ENCODE measurements at regions not wholly inside any gene's neighbourhood (a gene's known extent, or its start where the extent isn't known, plus 50 kb on each side); places are given as distances from the start of the nearest gene placed in this dataset.

GRCh38 chr5:168048486-168048885 is 243.0 kb upstream of the WWC1 start:
- DNase-seq: no peak

GRCh38 chr5:168052686-168053085 is 238.8 kb upstream of the WWC1 start:
- no peak for DNase-seq

GRCh38 chr5:168054091-168054490 is 237.4 kb upstream of the WWC1 start:
- no peak for DNase-seq

DNA sequence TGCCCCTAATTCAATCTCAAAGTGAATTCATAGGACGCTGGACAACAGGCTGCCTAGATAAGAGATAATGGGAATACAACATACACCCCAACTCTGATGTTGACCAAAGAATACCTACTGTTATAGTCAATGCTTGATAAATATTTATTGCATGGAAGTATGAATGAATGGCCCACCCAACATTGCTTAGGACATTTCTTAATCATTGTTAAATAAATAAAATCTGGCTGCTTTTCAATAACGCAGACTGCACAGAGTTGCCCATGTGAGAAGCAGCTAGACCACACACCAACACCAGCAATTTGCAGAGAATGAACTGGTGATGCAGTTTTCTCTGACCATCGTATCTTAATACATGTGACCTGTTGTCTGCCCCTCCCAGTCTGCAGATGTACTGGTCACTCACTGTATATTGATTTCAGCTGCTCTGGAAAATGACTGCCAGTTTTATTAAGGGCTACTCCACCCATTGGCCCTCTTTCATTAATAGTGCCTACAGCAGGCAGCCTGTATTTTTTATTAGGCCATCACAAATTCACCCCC is 236.2 kb upstream of the WWC1 start:
- DNase-seq: no peak

DNA sequence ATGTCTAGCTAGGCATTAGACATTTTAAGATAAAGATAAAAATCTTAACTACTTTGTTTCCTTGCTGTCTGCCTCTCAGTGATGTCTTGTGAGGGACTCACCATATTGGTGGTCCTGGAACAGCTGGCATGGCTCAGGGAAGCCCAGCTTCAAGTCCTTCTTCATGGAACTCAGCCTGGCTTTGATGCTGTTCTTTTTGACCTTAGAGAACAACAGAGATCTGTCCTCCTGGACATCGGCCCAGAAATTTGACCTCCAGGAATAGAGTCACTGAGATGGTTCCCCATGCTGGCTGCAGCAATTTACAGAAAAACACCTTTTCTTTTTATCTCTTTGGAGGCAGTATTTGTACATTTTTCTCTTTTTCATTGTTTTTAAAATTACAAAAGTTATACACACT is 235.5 kb upstream of the WWC1 start:
- no peak for DNase-seq

- no peak for DNase-seq
Observed at GRCh38 chr5:168056499-168057182, 234.8 kb upstream of the WWC1 start.

DNA sequence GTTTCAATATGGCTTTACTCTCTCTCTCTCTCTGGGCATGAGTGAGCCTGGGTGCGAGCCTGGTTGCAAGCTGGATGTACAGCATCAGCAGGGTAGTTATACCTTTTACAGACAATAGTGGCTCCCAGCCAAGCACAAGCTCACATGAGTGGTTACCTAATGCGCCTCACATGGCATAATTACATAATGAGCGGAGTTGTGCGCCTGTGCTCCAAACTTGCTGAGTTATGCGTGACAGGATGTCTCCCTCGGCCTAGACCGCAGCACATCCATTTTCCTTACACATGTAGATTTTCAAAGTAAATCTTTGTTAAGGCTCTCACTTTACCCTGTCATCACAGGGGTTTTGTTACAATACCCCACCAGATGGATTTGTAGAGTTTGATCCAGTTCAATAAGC is 233.5 kb upstream of the WWC1 start:
- DNase-seq: no peak

GRCh38 chr5:168059131-168059530 is 232.3 kb upstream of the WWC1 start:
- DNase-seq: no peak

DNA sequence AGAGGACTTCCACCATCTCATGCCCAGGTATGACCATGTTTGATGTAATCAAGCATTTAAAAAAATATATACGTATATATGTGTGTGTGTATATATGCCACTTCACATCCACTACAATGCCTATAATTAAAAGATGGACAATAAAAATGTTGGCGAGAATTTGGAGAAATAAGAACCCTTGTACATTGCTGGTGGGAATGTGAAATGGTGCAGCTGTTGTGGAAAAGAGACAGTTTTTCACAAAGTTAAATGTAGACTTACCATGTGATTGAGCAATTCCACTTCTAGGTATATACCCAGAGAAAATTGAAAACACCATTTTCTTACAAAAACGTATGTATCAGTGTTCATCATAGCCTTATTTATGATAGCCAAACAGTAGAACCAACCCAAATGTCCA is 229.2 kb upstream of the WWC1 start:
- no peak for DNase-seq

DNA sequence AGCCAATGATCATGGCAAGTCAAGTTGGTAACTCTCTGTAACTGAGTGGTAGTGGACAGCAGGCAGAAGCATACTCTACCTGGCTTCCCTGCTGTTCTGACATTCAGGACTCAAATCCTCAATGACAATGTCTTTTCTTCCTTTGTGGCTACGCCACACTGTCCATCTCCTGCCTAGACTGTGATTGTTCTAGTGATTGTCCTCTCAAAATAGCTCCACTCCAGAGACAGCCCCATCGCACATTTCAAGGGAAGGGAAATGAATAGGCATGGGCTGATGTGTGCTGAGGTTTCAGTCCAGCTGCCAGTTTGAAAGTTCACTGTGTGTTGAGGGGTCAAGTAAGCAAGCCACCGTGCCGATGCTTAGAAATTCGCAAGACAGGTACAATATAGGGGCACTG is 227.0 kb upstream of the WWC1 start:
- no peak for DNase-seq

- no peak for DNase-seq
Observed at GRCh38 chr5:168064933-168065622, 226.4 kb upstream of the WWC1 start.

DNA sequence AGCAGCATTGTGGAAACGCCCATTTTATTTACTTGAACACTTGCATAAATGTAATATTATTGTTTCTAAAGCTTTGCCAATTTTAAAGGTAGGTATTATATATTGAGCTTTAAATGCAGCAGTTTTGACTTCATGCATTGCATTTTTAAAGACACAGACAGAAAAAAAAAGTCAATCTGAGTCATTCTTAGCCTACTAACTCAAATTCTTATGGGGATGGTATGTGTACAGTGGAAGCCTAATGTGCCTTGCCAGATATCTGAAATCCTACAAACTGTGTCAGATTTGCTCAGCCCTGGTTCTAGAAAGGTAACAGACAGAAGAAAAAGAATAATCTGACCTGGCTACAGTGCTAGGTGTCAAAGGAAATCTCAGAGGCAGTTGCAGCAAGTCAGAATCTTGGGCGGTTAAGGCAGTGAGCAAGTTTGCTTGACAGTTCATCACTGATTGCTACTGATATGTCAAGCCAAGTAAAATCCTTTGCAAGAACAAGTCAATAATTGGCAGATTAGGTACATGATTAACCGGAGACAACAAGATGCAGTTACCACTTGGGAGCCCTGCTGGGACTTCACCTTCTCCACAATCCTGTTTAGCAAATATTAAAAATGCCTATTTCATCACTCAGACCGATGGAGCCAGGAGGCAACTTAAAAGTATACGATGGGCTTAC is 224.8 kb upstream of the WWC1 start:
- DNase-seq: no peak

- DNase-seq: no peak
Observed at GRCh38 chr5:168070761-168071160, 220.7 kb upstream of the WWC1 start.

- DNase-seq: no peak
Observed at GRCh38 chr5:168072665-168073064, 218.8 kb upstream of the WWC1 start.

- no peak for DNase-seq
Observed at GRCh38 chr5:168073311-168073710, 218.1 kb upstream of the WWC1 start.

- DNase-seq: no peak
Observed at GRCh38 chr5:168073991-168074800, 217.2 kb upstream of the WWC1 start.

- no peak for DNase-seq
Observed at GRCh38 chr5:168075387-168075786, 216.1 kb upstream of the WWC1 start.

- no peak for DNase-seq
Observed at GRCh38 chr5:168076561-168076991, 214.9 kb upstream of the WWC1 start.

DNA sequence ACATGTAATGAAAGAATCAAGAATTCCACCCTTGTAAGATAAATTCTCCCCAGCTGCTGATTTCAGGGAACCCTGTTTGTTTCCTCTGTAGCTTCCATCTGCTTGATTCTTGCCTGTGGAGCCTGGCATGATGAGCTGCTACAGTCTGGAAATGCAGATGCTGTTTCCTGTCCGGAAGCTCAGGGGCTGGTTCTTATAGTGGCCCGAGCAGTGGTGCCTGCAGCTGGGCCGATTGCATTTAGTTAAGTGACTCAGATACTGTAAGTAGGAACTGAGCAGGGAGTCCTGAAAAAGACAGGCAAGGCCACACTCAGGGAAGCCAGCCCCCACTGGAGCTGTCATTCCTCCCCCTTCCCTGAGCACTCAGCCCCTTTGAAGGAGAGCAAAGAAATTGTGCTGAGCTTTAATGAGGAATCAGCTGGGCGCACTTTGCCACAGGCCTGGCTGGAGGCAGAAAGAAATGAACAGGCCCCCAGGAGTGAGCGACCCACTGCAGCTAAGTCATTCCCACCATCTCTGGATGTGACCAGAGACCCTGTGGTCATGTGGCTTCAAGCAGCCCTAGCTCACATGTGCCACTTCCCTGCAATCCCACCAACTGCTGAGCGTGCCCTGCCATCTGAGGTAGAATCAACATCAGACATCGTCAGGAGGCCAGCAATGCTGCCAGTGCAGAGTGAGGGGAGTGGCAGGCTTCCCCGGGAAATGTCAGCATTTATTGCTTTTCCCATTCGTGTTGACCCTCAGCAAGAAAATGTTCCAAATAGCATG is 206.0 kb upstream of the WWC1 start:
- DNase-seq: no peak

GRCh38 chr5:168086104-168086610 is 205.3 kb upstream of the WWC1 start:
- DNase-seq: no peak

- DNase-seq: no peak
Observed at GRCh38 chr5:168086746-168087145, 204.7 kb upstream of the WWC1 start.

All from CD4-positive, alpha-beta T cell treated with Interleukin-4 for 4 hours (primary cell).